Body of pancreas (tissue), 4 donors: ENCODE measurements at regions not wholly inside any gene's neighbourhood (a gene's known extent, or its start where the extent isn't known, plus 50 kb on each side); places are given as distances from the start of the nearest gene placed in this dataset.

Experiments used
- ATAC-seq: fragments of 150-250 bp; one replicate; pipeline ENCODE4 v1.9.1; 2016
- DNase-seq, 4 donors: peaks; one replicate each; pipeline ENCODE4 v3.0.0-alpha.2; 2019
- H3K27ac ChIP-seq, 4 donors: fragments of 200-600 bp; sonication (generic); 1 replicate in 3 of 4; 2 replicates in 1 of 4; pipeline versions ENCODE4 v1.5.1 to v1.6.1; 2016 to 2019; ENCODE audit warnings: mild to moderate bottlenecking in 1 of 4, mixed read lengths in 1 of 4, moderate library complexity in 1 of 4
- H3K27me3 ChIP-seq, 2 donors: fragments of 200-600 bp; sonication (generic); one replicate each; pipeline ENCODE4 v1.6.0; 2016; ENCODE audit warnings: mild to moderate bottlenecking in 1 of 2
- H3K36me3 ChIP-seq, 2 donors: fragments of 200-600 bp; sonication (generic); replicated peaks in 1 of 2; 2 replicates each; pipeline ENCODE4 v1.5.1; 2016; ENCODE audit warnings: low read depth in 2 of 2; ENCODE audit not compliant: insufficient read depth in 1 of 2
- H3K4me1 ChIP-seq: fragments of 200-600 bp; sonication (generic); one replicate; pipeline ENCODE4 v1.6.0; 2016
- H3K4me3 ChIP-seq, 2 donors: fragments of 200-600 bp; sonication (generic); 1 replicate in 1 of 2; 2 replicates in 1 of 2; pipeline ENCODE4 v1.5.1; 2016 to 2019
- H3K9me3 ChIP-seq, 3 donors: fragments of 200-600 bp; sonication (generic); 1 replicate in 2 of 3; 2 replicates in 1 of 3; pipeline ENCODE4 v1.5.1; 2016
- CTCF ChIP-seq, 7 experiments: fragments of 450-650 bp in 4 of 7; fragments of 200-600 bp in 3 of 7; sonication (generic) in 3 of 7; IDR thresholded peaks; one replicate each; pipeline ENCODE4 v1.5.1; 2016 to 2019; ENCODE audit warnings: antibody characterized with exemption in 7 of 7
- POLR2A ChIP-seq, 3 donors: fragments of 450-650 bp; IDR thresholded peaks; one replicate each; pipeline ENCODE4 v1.6.1; 2016; ENCODE audit warnings: antibody characterized with exemption in 3 of 3, mild to moderate bottlenecking in 2 of 3
- WGBS, 2 donors: methylation state at CpG; one replicate each; pipeline ENCODE4 v1.1.5; 2017; 5-methylcytosine and 5-hydroxymethylcytosine counted together
- intact Hi-C: fragments of 100-400 bp; cut with DNase I; formaldehyde crosslinking; loops from one replicate; pipeline ENCODE4 v1.15.1; 2023

- Histone ChIP-seq H3K9me3 (no peaks in the 10 kb centered on the region), H3K4me3 (no peak overlapping the region), H3K27ac (no peak overlapping the region), H3K27me3 (no peaks in the 10 kb centered on the region), H3K4me1 (no peaks in the 10 kb centered on the region), H3K36me3 (no peaks in the 10 kb centered on the region)
- no peak for DNase-seq
- TF ChIP-seq CTCF (IDR thresholded peaks at IDR 0.05) (no peak), POLR2A (IDR thresholded peaks at IDR 0.05) (no peak)
- no peak for ATAC-seq
- intact Hi-C loops: no loop called here
- WGBS, 2 donors: 60 to 84% methylated on average over 4 of the region's 4 CpGs
Observed at GRCh38 chr9:115912086-115912485, 241.5 kb upstream of the PAPPA start.

- H3K27me3 ChIP-seq: no peaks in the 10 kb centered on the region
- no peak overlapping the region for H3K4me3 ChIP-seq
- no peaks in the 10 kb centered on the region for H3K9me3 ChIP-seq
- H3K4me1 ChIP-seq: no peaks in the 10 kb centered on the region
- 69 to 70% methylated on average over 3 of the region's 3 CpGs for WGBS, 2 donors
- TF ChIP-seq POLR2A (IDR thresholded peaks at IDR 0.05): no peak
- ATAC-seq (no peak), DNase-seq (no peak)
- H3K36me3 ChIP-seq: no peaks in the 10 kb centered on the region
- H3K27ac ChIP-seq: no peak overlapping the region
- intact Hi-C loops: no loop called here
Observed at GRCh38 chr9:115913696-115914095, 239.9 kb upstream of the PAPPA start.

- DNase-seq: no peak
- no peak overlapping the region for H3K4me3 ChIP-seq
- H3K36me3 ChIP-seq: no peaks in the 10 kb centered on the region
- 64 to 67% methylated on average over 5 of the region's 5 CpGs for WGBS, 2 donors
- H3K9me3 ChIP-seq: no peaks in the 10 kb centered on the region
- H3K27me3 ChIP-seq: no peaks in the 10 kb centered on the region
- no peak for TF ChIP-seq CTCF (IDR thresholded peaks at IDR 0.05)
- no peak for TF ChIP-seq POLR2A (IDR thresholded peaks at IDR 0.05)
- no peak overlapping the region for H3K27ac ChIP-seq
- ATAC-seq: no peak
- no peaks in the 10 kb centered on the region for H3K4me1 ChIP-seq
- intact Hi-C loops: no loop called here
Observed at GRCh38 chr9:115914291-115914690, 239.3 kb upstream of the PAPPA start.

GRCh38 chr9:115921301-115921700 lies 232.3 kb upstream of the PAPPA start:
- ATAC-seq: no peak
- intact Hi-C loops: no loop called here
- Histone ChIP-seq H3K4me1 (peaks cover 3% of the 10 kb centered on the region), H3K27ac (no peak overlapping the region), H3K9me3 (no peaks in the 10 kb centered on the region), H3K36me3 (no peaks in the 10 kb centered on the region), H3K27me3 (no peaks in the 10 kb centered on the region), H3K4me3 (no peak overlapping the region)
- no peak for DNase-seq
- WGBS, 2 donors: 65 to 68% methylated on average over 8 of the region's 8 CpGs
- TF ChIP-seq CTCF (IDR thresholded peaks at IDR 0.05): no peak

GRCh38 chr9:115922444-115922843 lies 231.1 kb upstream of the PAPPA start:
- DNase-seq (no peak), ATAC-seq (no peak)
- H3K27ac ChIP-seq: no peak overlapping the region

More at GRCh38 chr9:115922444-115922843, 231.1 kb upstream of the PAPPA start:
- no peaks in the 10 kb centered on the region for H3K36me3 ChIP-seq
- TF ChIP-seq CTCF (IDR thresholded peaks at IDR 0.05): no peak
- no peak for TF ChIP-seq POLR2A (IDR thresholded peaks at IDR 0.05)
- H3K9me3 ChIP-seq: no peaks in the 10 kb centered on the region
- intact Hi-C loops: no loop called here
- H3K27me3 ChIP-seq: no peaks in the 10 kb centered on the region
- WGBS, 2 donors: 28 to 65% methylated on average over 3 of the region's 3 CpGs
- H3K4me3 ChIP-seq: no peak overlapping the region
- H3K4me1 ChIP-seq: peaks cover 3% of the 10 kb centered on the region
